ENCODE measurements at regions not wholly inside any gene's neighbourhood (a gene's known extent, or its start where the extent isn't known, plus 50 kb on each side); places are given as distances from the start of the nearest gene placed in this dataset.
"Not testable (repeated sequence)": the region's sequence is repeated elsewhere in the genome, so short reads cannot be mapped to it uniquely, and the experiment has no call there.

- DNase-seq, result no peak
Measured at GRCh38 chr6:144947398-144947976, 662.4 kb downstream of the UTRN start.

- DNase-seq, result no peak
Measured at GRCh38 chr6:144951730-144952437, 666.7 kb downstream of the UTRN start.

GRCh38 chr6:144952456-144953240, 667.5 kb downstream of the UTRN start:
- no peak for DNase-seq

- DNase-seq, result peak; percentile 90
Measured at GRCh38 chr6:144953552-144954240, 668.6 kb downstream of the UTRN start.

GRCh38 chr6:144954241-144954556, 669.1 kb downstream of the UTRN start:
- no peak for DNase-seq

GRCh38 chr6:144955392-144955791, 670.3 kb downstream of the UTRN start:
- peak; percentile 64 for DNase-seq

- DNase-seq, result no peak
Measured at GRCh38 chr6:144955859-144956258, 670.7 kb downstream of the UTRN start.

GRCh38 chr6:144956697-144957096, 671.6 kb downstream of the UTRN start:
- DNase-seq, result not testable (repeated sequence)

GRCh38 chr6:144957236-144957937, 672.3 kb downstream of the UTRN start:
- DNase-seq, result no peak

- no peak for DNase-seq
Measured at GRCh38 chr6:144969154-144969553, 684.0 kb downstream of the UTRN start.

GRCh38 chr6:144969602-144970272, 684.6 kb downstream of the UTRN start:
- no peak for DNase-seq

- DNase-seq, result peak; percentile 81
Measured at GRCh38 chr6:144977250-144977864, 692.2 kb downstream of the UTRN start.

- DNase-seq, result no peak
Measured at GRCh38 chr6:144978208-144978607, 693.1 kb downstream of the UTRN start.

- no peak for DNase-seq
Measured at GRCh38 chr6:144986271-144986670, 701.1 kb downstream of the UTRN start.

- no peak for DNase-seq
Measured at GRCh38 chr6:144989319-144990107, 704.4 kb downstream of the UTRN start.

GRCh38 chr6:144990784-144991183, 705.6 kb downstream of the UTRN start:
- DNase-seq, result no peak

GRCh38 chr6:144993870-144994269, 708.7 kb downstream of the UTRN start:
- DNase-seq, result no peak

GRCh38 chr6:144997996-144998395, 712.9 kb downstream of the UTRN start:
- no peak for DNase-seq

GRCh38 chr6:144999127-144999526, 714.0 kb downstream of the UTRN start:
- DNase-seq, result no peak

GRCh38 chr6:145003145-145003544, 718.0 kb downstream of the UTRN start:
- no peak for DNase-seq

GRCh38 chr6:145006914-145007313, 721.8 kb downstream of the UTRN start:
- no peak for DNase-seq

Measured in islet precursor cell (in vitro differentiated cells).